Mucosa of gallbladder (tissue), 1 donor: ENCODE measurements at regions not wholly inside any gene's neighbourhood (a gene's known extent, or its start where the extent isn't known, plus 50 kb on each side); places are given as distances from the start of the nearest gene placed in this dataset.
A peak's percentile ranks its signal among the peaks of the same experiment; 100 is the strongest.

ENCODE experiments used
- DNase-seq: peaks from one replicate; pipeline ENCODE4 v3.0.0-alpha.2; 2020; ENCODE audit warnings: low spot score
- donor health status: DM: no; HTN: no; CAD: no.

DNA sequence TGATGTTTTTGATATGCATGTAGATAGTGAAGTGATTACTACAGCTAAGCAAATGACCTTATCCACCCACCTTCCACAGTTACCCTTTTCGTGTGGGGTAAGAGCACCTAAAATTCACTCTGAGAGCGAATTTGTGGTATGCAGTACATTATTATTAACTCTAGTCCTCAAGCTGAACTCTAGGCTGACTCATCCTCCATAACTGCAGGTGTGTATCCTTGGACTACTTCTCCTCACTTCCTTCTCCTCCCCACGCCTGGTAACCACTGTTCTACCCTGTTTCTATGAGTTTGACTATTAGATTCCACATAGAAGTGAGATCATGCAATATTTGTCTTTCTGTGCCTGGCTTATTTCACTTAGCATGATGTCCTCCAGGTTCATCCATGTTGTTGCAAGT lies 484.6 kb downstream of the GATA3 start:
- DNase-seq, result no peak

DNA sequence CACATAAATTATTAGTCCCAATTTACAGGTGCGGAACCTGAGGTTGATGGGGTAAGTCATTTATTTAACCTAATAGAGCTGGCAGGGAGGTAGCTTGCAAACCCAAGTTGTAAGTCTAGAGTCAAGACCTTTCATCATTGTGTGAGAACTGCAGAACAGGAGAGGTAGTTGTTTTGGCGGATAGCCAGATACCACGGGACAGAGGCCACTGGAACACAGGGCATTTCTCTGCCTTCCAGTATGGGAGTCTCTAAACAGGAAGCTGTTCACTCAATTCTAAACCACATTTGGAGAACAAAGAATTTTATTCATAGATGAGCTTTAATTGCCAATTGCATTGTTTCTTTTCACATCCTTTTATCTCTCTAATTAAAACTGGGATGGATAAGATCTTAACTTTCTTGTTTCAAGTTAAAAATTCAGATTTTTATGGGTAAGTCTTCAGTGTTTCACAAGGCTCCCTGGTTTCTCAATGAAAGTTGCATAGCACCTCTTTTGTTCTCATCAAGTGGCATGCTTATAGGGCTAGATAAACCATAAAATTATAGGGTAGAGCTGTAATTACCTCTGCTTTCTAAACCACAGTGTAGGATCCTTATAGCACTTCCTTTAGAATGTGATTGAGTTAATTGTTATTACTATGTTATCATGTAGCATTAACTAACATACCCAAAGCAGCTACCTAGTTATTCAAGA lies 489.0 kb downstream of the GATA3 start:
- peak; percentile 72 for DNase-seq

DNA sequence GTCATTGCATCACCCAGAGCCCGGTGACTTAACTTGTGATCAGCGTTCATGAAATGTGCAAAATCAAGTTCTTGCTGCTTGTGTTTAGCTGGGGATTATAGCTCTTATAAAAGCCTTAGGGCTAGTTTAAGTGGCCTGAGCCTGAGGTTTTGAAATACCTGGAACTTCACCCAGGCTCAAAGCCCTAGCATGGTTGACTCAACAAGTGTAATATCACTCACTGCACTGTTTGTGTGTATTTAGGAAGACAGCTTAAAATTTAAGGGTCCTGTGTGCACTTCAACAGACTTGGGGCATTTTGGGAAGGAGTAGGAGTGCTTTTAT lies 489.5 kb downstream of the GATA3 start:
- DNase-seq, result no peak

DNA sequence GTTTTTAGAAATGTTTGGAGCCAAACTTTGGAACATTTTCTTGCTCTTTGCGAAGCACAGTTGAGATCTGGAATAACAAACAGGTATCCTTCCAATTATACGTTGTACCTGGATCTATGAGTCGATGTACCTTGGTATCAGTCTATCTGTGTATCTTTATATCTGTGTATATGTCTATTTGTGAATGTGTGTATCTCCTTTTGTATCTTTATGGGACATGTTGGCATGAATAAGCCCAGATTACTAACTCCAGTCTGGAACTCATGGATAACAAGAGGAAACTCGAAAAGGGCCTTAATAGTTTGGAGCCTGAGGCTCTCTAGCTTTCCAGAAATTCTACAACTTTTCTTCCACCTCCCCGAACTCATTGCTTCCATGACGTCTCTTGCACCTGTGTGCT lies 490.0 kb downstream of the GATA3 start:
- no peak for DNase-seq

DNA sequence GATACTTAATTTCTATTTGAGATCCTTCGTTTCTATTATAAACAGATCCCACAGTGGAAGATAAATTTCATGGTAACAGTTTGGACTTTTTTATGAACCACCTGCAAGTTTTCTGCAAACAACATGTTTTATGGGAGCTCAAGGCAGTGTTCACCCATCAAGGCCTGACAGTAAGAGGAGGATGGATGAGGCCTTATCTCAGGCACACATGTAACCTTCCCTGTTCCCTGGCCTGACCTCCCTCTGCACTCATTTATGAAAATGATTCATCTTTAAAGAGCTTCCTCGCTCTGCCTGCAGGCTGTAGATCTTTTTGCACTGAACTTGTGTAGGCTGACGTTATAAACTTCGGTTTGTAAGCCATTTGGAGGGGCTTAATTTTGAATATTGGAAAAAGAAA lies 500.1 kb downstream of the GATA3 start:
- DNase-seq, result no peak

DNA sequence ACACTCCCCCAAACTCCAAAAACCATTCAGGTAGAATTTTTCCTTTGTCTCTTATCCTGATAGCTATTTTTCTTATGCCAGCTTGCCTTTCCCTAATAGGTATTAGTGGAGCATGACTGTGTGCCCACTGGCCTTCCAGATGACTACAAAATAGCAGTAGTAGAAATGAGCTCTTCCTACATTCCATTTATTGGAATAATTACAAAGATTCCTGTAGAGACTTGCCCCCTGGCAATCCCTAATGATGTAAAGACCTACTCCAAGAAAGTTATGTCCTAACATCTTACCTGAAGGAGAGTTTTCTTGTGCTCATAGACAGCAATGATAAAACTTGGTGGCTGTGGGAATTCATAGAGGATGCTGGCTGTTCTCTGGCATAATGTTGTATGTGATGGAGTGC lies 501.8 kb downstream of the GATA3 start:
- no peak for DNase-seq

DNA sequence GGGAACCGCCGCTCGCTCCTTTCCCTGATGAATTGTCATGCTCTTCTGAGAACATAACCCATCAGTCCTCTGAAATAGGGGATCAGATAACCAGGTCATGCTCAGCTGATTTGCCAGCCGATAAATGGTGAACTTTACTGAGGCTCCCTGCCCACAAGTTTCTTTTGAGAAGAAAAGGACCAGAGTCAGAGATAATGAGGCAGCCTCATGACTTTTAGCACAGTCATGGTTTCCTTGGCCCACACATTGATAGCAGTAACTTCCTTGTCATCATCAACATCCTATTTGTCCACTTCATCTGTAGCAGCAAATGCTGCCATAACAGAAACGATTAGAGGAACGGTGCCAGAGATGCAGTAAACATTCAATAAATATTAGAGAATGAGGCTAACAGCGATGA lies 509.0 kb downstream of the GATA3 start:
- no peak for DNase-seq

DNA sequence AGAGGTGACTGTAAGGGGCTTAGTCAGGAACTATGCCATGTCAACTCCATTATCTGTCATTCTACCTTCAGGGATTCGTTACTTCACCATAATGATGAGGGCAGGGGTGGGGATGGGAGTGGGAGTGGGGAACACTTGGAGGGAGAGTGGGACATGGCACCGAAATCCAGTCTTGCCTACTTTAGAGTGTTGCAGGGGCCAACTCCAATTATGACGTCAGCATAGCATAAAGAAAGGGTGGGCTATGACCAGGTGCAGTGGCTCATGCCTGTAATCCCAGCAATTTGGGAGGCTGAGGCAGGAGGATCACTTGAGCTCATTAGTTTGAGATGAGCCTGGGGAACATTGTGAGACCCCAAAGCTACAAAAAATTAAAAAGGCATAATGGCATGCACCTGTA lies 512.2 kb downstream of the GATA3 start:
- DNase-seq, result no peak

DNA sequence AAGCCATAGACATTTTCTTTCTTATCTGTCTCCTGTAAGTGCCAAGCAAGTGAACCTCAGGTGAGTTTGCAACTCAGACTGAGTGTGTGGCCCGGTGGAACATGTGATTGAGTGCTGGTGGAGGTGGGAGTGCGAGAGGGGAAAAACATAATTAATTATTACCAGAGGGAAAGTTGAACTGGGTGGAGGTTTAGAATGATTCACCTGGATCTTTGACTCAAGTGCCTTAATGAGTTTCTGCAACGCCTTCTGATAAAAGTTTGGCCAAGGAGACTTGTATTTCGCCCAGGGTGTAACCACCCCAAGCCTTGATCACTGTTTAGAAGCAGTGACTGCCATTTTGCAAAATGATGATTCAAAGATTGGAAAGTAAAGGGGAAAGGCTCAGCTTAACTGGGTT lies 513.9 kb downstream of the GATA3 start:
- peak; percentile 62 for DNase-seq

DNA sequence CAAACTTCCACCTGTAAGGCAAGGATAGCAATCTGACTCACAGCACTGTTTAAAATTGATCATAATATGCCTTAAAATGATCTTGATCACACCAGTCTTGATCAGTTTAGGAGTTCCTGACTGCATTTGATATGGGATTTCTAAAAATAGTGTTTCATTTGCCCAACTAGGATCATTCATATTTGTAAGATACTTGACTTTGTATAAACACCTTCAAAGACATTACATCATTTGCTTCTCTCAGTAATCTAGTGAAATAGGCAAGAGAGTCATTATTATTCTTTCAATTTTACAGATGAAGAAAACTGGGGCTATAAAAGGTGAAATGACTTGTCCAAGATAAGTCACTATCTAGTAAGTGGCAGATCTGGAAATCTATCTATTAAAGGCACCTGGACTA lies 521.1 kb downstream of the GATA3 start:
- no peak for DNase-seq

DNA sequence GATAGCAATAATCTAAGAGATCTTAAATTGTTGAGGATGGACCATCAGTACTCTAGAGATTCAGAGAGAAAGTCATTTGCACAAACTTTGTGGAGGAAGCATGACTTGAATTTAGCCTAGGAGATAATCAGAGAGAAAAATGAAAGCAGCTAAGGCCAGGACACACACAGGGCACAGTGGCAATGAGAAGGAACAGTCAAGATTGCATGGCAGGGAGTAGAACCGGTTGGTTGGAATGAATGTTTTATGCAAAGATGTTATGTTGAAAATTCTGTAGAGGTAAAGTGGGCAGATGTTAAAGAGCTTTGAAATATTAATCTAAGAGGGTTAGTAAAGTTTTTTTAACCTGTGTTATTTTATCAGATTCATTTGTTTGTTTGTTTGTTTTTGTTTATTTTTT lies 521.8 kb downstream of the GATA3 start:
- no peak for DNase-seq

DNA sequence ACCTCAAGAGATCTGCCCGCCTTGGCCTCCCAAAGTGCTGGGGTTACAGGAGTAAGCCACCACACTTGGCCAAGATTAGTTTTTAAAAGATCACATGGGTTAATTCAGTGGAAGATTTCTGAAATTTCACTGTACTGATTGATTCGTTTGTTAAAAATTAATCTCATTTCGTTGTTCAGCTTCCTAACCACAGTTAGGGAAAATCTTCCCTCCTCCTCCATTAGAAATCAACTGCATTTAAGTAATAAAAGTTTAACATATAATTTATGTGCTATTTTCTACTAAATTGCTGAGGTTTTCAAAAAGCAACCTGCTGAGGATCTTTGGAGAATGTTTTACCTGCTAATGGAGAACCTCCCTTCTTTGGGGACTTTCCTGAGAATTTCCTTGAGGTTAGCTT lies 522.4 kb downstream of the GATA3 start:
- no peak for DNase-seq

DNA sequence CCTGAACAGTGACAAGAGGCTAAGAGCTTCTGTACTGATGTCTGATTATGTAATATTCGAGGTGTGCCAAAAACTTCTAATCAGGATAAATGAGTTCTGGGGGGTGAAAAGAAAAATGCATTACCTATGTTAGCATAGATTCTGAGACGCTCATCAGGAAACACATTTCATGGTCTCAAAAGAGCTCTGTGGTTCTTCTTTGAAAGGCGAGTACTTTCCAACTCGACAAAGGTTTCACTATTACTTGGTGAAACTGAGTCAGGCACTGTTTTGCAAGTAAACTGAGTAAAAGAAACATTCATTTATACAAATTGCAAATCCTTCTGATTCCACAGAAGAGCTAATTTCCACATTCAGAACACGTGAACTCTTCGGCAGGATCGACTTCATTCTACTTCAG lies 523.2 kb downstream of the GATA3 start:
- DNase-seq, result no peak

DNA sequence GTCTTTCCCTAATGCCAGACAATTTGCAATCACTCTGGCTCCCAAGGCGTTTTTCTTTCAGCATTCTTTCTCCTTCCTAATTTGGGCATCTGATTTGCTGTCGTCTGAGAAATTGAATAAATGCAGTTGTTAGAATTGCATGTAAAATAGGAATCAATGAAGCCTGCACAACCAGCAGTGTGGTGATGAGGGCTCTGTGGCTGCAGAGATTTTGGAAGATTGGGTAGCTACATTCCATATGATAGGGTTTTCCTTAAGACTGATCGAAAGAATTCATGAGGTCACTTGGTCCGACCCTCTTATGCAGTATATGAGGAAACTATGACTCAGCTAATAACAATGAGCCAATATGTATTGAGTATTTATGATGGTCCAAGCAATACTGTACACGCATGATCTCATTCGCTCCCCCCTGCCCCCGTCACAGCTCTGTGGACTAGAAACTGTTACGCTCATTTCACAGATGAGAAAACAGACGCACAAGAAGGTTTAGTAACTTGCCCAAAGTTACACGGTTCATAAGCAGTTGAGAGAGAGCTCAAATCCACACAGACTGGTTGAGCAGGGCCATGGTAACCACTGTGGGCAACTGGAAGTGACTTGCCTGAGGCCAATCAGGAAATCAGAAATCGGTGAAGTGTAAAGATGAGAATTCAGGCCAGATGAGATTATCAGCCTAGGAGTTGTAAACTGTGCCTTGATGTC lies 527.2 kb downstream of the GATA3 start:
- DNase-seq, result no peak

DNA sequence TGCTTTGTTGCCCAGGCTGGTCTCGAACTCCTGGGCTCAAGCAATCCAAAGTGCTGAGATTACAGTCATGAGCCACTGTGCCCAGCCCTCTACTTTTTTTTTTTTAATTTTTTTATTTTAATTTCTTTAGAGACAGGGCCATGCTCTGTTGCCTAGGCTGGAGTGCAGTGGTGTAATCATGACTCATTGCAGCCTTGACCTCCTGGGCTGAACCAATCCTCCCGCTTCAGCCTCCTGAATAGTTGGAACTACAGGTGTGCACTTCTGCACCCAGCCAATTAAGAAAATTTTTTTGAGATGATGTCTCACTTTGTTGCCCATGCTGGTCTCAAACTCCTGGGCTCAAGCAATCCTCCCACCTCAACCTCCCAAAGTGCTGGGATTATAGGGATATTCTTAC lies 528.6 kb downstream of the GATA3 start:
- DNase-seq, result no peak

DNA sequence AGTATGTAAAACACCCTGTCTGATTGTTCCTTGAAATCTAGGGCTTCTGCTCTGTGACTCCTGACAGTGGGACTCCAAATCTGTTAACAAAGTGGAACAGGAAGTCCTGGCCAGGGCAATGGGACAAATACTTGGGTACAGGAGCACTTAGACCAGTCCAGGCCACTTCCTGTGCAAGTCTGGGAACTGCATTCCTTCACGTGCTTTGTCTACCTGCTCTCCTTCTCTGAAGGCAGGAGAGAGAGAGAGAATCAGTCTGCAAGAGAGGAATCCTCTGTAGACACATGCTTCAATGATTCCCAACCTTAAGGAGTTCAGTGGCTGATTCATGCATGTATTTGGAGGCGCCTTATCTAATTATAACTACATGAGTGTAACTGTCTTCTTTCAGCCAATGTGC lies 530.2 kb downstream of the GATA3 start:
- DNase-seq, result no peak

DNA sequence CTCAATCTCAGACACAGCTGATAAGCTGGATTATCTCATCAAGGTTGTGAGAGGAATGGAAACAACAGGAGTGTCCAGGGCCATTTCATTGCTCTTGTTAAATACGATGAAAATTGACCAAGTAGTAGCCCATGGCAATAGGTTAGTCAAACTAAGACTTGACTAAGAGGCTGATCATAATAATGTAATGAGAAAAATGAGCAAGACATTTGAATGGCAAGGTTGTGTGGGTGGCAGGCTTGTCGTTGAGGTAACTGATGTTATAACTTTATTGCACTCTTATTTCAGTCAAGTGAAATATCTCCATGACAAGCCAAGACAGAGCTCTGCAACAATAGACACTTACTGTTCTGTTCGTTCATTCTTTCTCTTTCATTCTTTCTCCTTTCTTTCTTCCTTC lies 532.0 kb downstream of the GATA3 start:
- no peak for DNase-seq

DNA sequence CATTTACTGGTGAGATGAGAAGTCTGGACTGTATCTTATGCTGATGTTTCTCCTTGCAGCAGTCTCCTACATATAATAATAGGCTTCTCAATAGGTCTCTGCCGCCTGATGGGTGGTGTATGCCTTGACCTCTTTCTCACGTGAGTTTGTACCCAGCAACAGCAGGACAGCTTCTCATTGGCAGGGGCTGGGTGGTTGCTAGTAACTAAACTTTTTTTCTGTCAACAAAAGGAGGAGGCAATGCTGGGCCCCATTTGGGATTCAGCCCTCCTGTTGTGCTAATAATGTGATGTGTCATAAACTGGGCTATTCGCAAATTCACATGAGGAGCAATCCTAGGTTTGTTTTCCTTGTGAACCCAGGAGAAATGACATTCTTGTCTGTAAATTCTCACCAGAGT lies 533.6 kb downstream of the GATA3 start:
- DNase-seq, result no peak

DNA sequence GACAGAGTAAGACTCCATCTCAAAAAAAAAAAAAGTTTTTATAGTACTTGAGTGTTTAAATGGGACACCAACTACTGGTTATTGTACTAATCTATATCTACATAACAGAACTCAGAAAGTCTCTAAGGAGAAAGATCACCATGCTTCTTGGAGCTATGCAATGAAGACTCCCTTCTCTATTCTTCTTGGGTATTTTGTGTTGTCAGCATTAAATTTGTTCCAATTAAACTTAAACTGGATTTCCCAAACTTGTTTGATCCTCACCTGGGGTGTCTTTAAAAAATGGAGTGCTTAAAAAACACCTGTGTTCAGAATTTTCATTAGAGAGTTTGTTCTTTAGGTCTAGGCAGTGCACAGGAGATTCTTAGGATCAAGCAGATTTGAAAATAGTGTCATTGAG lies 536.0 kb downstream of the GATA3 start:
- DNase-seq, result no peak

DNA sequence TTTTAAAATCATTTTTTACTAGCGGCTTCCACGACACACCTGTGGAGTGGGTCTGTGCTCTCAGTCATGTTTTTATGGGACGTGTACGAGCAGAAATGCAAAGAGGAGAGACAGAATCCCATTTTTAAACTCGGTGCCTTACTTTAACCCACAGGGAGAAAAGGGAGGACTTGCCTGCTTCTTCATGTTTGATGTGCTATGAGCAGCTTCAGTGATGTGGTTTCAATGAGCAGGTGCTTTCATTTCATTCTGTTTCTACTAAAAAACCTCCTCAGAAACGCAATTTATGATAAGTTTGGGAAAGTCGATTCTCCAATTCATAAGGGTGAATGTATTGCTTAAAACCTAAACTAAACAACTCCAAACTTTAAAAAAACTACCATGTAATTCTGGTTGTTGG lies 537.2 kb downstream of the GATA3 start:
- no peak for DNase-seq

DNA sequence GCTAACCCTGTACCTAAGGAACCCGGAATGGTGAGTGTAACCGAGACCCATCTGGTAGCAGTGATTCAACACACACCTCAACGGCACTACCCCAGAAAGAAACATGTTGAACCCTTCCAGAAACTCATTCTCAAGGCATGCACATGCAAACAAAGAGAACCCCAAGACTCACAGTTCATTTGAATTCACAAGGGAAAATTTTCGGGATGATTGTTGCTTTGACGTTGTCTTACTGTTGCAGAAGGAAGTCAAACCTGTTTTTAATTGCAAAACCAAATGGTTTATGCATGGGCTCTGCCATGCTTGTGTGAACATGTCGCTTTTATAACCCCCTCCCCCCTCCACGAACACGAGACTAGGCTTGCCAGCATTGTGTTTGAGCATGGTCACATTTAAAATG lies 539.7 kb downstream of the GATA3 start:
- DNase-seq, result no peak

DNA sequence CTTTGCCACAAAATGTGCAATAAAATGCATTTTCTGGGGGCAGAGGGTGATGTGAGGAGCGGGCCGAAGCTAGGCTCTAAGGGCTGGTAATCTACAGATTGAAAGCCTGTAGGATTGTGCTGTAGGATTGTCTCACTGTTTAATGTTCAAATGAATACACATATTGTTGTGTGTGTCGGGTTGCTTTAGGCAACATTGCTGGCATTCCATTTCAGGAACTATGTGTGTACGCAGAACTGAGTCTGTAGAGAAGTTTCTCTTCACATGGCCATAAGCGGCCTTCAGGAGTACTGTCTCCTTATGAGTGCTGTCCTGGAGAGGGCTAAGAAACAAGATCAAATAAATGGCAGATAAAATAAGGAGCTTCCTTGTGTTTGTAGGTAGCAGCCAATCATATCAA lies 540.2 kb downstream of the GATA3 start:
- DNase-seq, result no peak

DNA sequence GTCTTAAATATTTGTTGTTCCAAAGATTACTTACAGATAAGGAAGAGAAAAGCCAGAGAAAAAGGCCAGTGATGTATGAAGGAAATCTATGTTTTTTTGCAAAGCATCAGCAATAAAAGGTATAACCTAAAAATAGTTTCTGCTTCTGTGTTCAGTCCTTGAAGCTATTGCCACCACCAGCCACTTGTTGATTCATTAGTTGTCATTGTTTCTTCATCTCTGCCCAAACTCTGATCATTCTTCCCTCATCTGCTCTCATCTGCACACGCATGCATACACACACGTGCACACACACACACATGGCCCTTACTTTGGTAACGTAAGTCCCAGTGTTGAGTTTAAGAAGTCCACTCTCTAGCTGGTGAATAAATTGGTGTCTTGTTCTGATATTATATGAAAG lies 540.7 kb downstream of the GATA3 start:
- no peak for DNase-seq

DNA sequence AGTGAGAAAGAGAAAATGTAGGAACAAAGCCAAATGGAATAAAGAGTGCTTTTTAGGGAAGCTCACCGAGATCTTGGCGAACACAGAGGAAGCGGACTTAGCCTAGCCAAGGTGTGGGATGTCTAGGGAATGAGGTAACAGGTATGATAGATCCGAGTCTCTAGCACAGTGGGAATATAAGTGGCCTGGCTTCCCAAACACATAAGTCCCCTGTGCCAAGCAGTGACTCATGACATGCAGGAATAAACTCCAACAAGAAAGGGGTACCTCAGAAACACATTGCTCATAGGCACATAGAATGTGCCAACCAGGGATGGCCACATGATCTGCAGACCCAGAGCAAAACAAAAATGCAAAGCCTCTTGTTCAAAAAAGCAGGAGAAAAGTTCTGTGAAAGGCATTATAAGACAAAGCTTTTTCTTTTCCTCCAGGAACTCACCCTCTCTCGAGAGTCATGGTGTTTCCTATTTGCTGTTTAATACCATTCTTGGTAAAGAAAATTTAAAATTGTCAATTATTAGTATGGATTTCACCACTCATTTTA lies 542.5 kb downstream of the GATA3 start:
- DNase-seq, result no peak
